MCF 10A (cell line): ENCODE measurements at regions not wholly inside any gene's neighbourhood (a gene's known extent, or its start where the extent isn't known, plus 50 kb on each side); places are given as distances from the start of the nearest gene placed in this dataset.

Experiments
- BruUV-seq: library from RNA; stranded (reverse); fragments of 400-500 nt; replicated peaks from 2 replicates; lab custom pipeline; 2021; lab: Mats Ljungman, UMichigan
- CTCF ChIA-PET: fragments of 300-600 bp; sonication (Branson Sonifier 250); formaldehyde crosslinking; extraction: SDS; loops from one replicate; lab custom pipeline; 2021; ENCODE audit warnings: antibody characterized with exemption, inconsistent platforms; lab: Yijun Ruan, JAX
- POLR2A ChIA-PET: fragments of 300-600, 350-650 bp; sonication (Branson Sonifier 250); formaldehyde crosslinking; extraction: SDS; loops from one replicate; lab custom pipeline; 2020; ENCODE audit warnings: antibody characterized with exemption, inconsistent platforms; lab: Yijun Ruan, JAX
- DNase-seq: peaks from one replicate; pipeline ENCODE4 v3.0.0-alpha.2; 2018; ENCODE audit not compliant: unreplicated experiment
- H3K27ac Mint-ChIP-seq: one replicate; pipeline ENCODE4 v1.8.0; 2022; ENCODE audit warnings: mild to moderate bottlenecking, low read depth, mixed read lengths; ENCODE audit not compliant: unreplicated experiment
- H3K27me3 Mint-ChIP-seq: one replicate; pipeline ENCODE4 v1.8.0; 2022; ENCODE audit warnings: mixed read lengths; ENCODE audit not compliant: insufficient read depth, unreplicated experiment
- H3K36me3 Mint-ChIP-seq: one replicate; pipeline ENCODE4 v1.8.0; 2022; ENCODE audit warnings: mild to moderate bottlenecking, moderate library complexity, mixed read lengths; ENCODE audit not compliant: insufficient read depth, unreplicated experiment
- H3K4me1 Mint-ChIP-seq: one replicate; pipeline ENCODE4 v1.8.0; 2022; ENCODE audit warnings: mixed read lengths; ENCODE audit not compliant: insufficient read depth, unreplicated experiment
- H3K4me3 Mint-ChIP-seq: one replicate; pipeline ENCODE4 v1.8.0; 2022; ENCODE audit warnings: mild to moderate bottlenecking, moderate library complexity, mixed read lengths; ENCODE audit not compliant: unreplicated experiment
- H3K9me3 Mint-ChIP-seq: one replicate; pipeline ENCODE4 v1.8.0; 2022; ENCODE audit warnings: mixed read lengths; ENCODE audit not compliant: unreplicated experiment
- CTCF ChIP-seq: fragments of 200-600 bp; IDR thresholded peaks from one replicate; pipeline ENCODE4 v1.8.0; 2022; ENCODE audit warnings: antibody characterized with exemption, mild to moderate bottlenecking; ENCODE audit not compliant: unreplicated experiment
- intact Hi-C: fragments of 100-400 bp; cut with micrococcal nuclease; formaldehyde crosslinking; loops from 2 replicates; pipeline ENCODE4 v1.14.1; 2022

GRCh38 chr2:182595650-182596049 lies 120.4 kb upstream of the DNAJC10 start:
- ChIA-PET POLR2A (no interaction called here), CTCF (no interaction called here)
- no peak for TF ChIP-seq CTCF
- DNase-seq, result no peak
- Mint-ChIP-seq H3K4me3 (no peak overlapping the region), H3K36me3 (peaks cover 6% of the 10 kb centered on the region), H3K4me1 (peaks cover 12% of the 10 kb centered on the region), H3K27me3 (no peaks in the 10 kb centered on the region), H3K27ac (no peak overlapping the region), H3K9me3 (no peaks in the 10 kb centered on the region)
- no TSS peak for BruUV-seq
- intact Hi-C loops, result no loop called here

GRCh38 chr2:182597570-182598295 lies 118.3 kb upstream of the DNAJC10 start:
- no peak for TF ChIP-seq CTCF
- no peak overlapping the region for H3K27ac Mint-ChIP-seq
- peaks cover under 1% of the 10 kb centered on the region for H3K36me3 Mint-ChIP-seq
- H3K4me3 Mint-ChIP-seq, result no peak overlapping the region
- no peaks in the 10 kb centered on the region for H3K27me3 Mint-ChIP-seq
- intact Hi-C loops, result no loop called here
- no peak for DNase-seq
- no TSS peak for BruUV-seq
- ChIA-PET POLR2A (interaction anchor here (1.0 kb wide), 1 partner anchor 47 kb away, joined by 3 read pairs; no protein-coding TSS in a partner anchor), CTCF (no interaction called here)
- no peaks in the 10 kb centered on the region for H3K9me3 Mint-ChIP-seq
- peaks cover 11% of the 10 kb centered on the region for H3K4me1 Mint-ChIP-seq

- no peaks in the 10 kb centered on the region for H3K9me3 Mint-ChIP-seq
- no peaks in the 10 kb centered on the region for H3K27me3 Mint-ChIP-seq
- no TSS peak for BruUV-seq
- no peak for TF ChIP-seq CTCF
- peaks cover 2% of the 10 kb centered on the region for H3K4me1 Mint-ChIP-seq
- ChIA-PET CTCF (no interaction called here), POLR2A (interaction anchor here (1.0 kb wide), 1 partner anchor 48 kb away, joined by 3 read pairs; no protein-coding TSS in a partner anchor)
- intact Hi-C loops, result no loop called here
- no peak overlapping the region for H3K27ac Mint-ChIP-seq
- H3K4me3 Mint-ChIP-seq, result no peak overlapping the region
- no peak for DNase-seq
- no peaks in the 10 kb centered on the region for H3K36me3 Mint-ChIP-seq
Observed at GRCh38 chr2:182598626-182599025, 117.4 kb upstream of the DNAJC10 start.

DNA sequence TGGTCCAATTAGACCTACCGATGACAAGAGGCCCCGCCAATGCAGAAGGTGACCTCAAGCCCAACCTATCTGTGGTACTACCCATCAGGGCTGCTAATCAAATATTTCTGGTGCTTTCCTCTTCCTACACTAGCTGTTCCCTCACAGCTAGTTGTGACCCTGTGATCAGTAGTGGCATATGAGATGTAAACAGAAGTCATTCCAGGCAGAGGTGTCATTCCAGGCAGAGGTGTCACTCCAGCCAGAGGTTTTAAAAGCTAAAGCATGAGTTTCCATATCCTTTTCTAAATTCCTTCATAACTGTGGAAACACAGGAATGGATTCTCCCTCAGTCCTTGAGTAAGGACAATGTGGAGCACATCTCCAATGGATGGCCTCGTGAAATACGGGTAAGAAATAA lies 110.9 kb upstream of the DNAJC10 start:
- DNase-seq, result no peak
- H3K27me3 Mint-ChIP-seq, result no peaks in the 10 kb centered on the region
- H3K27ac Mint-ChIP-seq, result no peak overlapping the region
- no TSS peak for BruUV-seq
- H3K9me3 Mint-ChIP-seq, result no peaks in the 10 kb centered on the region
- no peaks in the 10 kb centered on the region for H3K36me3 Mint-ChIP-seq
- intact Hi-C loops, result no loop called here
- POLR2A ChIA-PET, result interaction anchor here (0.7 kb wide), 1 partner anchor 427 kb away, joined by 3 read pairs; no protein-coding TSS in a partner anchor
- H3K4me1 Mint-ChIP-seq, result no peaks in the 10 kb centered on the region
- TF ChIP-seq CTCF, result no peak
- no peak overlapping the region for H3K4me3 Mint-ChIP-seq
- CTCF ChIA-PET, result no interaction called here
